ENCODE measurements at regions not wholly inside any gene's neighbourhood (a gene's known extent, or its start where the extent isn't known, plus 50 kb on each side); places are given as distances from the start of the nearest gene placed in this dataset.

GRCh38 chr5:74407701-74408100 is 232.8 kb downstream of the ENC1 start:
- TF ChIP-seq POLR2A (IDR thresholded peaks at IDR 0.05; ENCODE audit: low read depth, low read length) (no peak), CTCF (IDR thresholded peaks at IDR 0.05 in 2 of 3, conservative IDR thresholded peaks at IDR 0.05 in 1 of 3; ENCODE audit: control insufficient read depth in 2 of 3, extremely low read depth in 1 of 3, insufficient read depth in 1 of 3, low read depth in 3 of 3, low read length in 3 of 3) (no peak)
